ENCODE measurements at regions not wholly inside any gene's neighbourhood (a gene's known extent, or its start where the extent isn't known, plus 50 kb on each side); places are given as distances from the start of the nearest gene placed in this dataset.
"Not testable (repeated sequence)": the region's sequence is repeated elsewhere in the genome, so short reads cannot be mapped to it uniquely, and the experiment has no call there.

DNA sequence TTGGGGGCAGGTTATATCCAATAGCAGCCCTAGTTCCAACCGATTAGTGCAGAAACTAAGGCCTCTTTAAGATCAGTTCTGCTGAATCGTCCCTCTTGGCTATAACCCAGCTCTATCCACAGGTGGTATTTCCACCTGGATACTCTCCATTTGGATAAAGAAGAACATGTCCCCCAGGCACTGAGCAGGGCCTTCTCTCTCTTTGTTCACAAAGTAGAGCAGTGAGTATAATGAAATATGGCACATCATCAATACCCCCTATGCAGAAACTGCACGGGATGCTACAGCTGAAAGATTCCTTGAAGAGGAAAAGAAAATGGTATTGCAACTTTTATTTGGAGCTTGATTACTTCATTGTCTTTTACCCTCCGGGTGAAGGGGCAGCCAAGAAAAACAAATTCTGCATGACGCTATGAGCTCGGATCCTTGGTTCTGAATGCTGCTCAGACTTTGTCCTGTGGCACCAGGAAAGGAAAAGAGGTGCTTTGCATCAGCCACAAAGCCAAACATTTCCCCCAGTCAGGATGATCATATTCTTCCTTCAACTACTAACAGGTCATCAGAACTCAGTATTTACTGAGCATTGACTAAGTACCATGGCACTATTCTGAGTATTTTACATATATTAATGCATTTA, 399.7 kb downstream of the NPIPA8 start:
- no peak for DNase-seq

DNA sequence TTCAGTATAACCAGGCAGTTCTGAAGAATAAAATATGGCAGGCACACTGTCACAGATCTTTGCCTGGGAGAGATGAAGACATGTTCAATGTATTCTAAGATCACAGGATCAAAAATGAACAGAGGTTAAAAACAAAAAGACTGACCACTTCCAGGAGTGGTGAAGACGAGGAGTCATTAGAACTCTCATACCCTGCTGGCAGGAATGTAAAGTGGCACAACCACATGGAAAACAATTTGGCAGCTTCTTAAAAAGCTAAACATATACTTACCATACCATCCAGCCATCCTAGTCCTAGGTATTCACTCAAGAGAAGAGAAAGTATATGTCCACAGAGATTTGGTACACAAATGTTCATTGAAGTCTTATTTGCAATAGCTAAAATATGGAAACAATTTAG, 406.3 kb downstream of the NPIPA8 start:
- no peak for DNase-seq

DNA sequence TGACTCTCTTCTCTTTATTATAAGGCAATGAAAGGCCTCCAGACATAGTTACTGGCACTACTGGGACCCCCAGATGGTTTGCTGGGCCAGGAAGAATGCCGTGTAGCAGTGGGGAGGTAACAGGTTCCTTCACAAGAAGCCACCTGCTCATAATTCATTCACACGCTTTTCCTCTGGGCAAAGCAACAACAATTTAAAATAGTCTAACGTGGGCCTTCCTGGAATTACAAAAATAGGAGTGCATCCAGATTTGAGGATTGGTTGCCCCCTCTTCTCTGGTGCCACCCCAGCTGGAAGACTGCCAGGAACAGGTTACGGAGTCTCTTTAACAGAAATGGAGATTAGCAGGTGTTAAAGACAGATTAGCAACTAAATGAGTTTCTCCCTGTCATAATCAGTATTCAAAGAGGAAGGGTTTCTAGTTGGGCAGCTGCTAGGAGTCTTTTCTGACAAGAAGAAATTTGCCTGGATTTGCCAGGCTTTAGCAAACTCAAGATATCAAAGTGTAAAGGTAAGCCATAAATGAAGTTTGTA, 409.6 kb downstream of the NPIPA8 start:
- DNase-seq: no peak

GRCh38 chr16:17926461-17926860, 410.1 kb downstream of the NPIPA8 start:
- no peak for DNase-seq

DNA sequence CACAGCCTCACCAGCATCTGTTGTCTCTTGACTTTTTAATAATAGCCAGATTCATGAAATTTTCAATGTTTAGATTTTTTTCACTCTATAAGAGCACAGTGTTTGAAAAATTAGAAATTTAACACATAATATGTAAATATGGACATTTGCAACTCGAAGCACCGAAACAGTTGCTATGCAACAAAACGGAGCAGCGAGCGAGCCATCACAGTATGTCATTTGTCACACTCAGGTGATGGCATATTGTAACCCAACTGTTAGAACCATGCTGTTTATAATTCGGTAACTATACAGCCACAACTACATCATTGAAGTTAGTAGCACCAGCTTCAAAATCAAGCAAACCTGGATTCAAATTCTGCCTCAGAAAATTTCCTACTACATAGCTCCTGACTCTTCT, 410.8 kb downstream of the NPIPA8 start:
- no peak for DNase-seq

- DNase-seq: no peak
These were observed 415.1 kb downstream of the NPIPA8 start for GRCh38 chr16:17921357-17921978.

- DNase-seq: no peak
These were observed 419.1 kb downstream of the NPIPA8 start for GRCh38 chr16:17917316-17918019.

GRCh38 chr16:17915791-17916190, 420.7 kb downstream of the NPIPA8 start:
- DNase-seq: no peak

- DNase-seq: no peak
These were observed 422.4 kb downstream of the NPIPA8 start for GRCh38 chr16:17914168-17914567.

- DNase-seq: not testable (repeated sequence)
These were observed 425.0 kb downstream of the NPIPA8 start for GRCh38 chr16:17911578-17911977.

DNA sequence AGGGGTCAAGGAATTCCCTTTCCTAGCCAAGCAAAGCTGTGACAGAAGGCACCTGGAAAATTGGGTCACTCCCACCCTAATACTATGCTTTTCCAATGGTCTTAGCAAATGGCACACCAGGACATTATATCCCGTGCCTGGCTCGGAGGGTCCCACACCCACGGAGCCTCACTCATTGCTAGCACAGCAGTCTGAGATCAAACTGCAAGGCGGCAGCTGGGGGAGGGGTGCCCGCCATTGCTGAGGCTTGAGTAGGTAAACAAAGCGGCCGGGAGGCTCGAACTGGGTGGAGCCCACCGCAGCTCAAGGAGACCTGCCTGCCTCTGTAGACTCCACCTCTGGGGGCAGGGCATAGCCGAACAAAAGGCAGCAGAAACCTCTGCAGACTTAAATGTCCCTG, 429.9 kb downstream of the NPIPA8 start:
- DNase-seq: not testable (repeated sequence)

GRCh38 chr16:17901309-17901708, 430.5 kb upstream of the XYLT1 start:
- DNase-seq: no peak

DNA sequence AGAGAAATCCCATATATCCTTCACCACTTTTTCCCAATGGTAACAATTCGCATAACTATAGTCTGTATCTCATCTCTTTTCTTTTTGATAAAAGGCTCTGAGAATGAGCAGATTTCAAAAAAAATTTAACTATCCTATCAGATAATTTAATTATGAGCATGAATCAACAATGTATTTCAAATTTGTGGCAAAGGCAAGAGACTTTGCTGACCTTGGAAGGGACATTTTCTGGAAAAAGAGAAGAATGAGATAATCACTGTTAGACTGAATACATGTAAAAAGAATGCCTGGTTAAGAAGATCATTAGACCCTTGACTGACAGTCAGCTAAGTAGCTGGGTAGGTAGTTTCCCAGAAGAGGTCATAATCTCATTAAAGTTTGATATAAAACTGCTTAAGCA, 428.4 kb upstream of the XYLT1 start:
- DNase-seq: no peak

- DNase-seq: no peak
These were observed 417.2 kb upstream of the XYLT1 start for GRCh38 chr16:17887963-17888362.

- no peak for DNase-seq
These were observed 415.0 kb upstream of the XYLT1 start for GRCh38 chr16:17885659-17886207.

DNA sequence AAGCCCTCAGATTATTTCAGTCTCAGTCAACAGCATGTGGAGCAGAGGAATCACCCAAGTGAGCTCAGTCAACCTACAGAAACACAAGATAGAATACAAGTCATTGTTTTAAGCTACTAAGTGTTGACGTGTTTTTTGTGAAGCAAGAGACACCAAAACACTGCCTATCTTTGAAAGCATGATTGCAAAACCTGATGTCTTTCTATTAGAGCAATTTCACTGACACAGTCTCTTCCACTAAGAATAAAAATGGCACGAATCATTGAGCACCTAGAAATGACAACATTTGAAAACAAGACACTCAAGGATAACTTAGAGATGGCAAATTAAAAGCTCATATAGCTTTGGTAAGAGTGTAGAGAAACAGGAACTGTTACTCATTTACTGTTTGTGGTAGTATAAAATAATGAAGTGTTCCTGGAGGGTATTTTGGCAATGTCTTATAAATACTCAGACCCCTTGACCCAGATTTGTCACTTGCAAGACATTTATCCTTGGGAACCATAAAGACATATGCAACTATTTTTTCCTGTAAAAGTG, 407.1 kb upstream of the XYLT1 start:
- DNase-seq: no peak

DNA sequence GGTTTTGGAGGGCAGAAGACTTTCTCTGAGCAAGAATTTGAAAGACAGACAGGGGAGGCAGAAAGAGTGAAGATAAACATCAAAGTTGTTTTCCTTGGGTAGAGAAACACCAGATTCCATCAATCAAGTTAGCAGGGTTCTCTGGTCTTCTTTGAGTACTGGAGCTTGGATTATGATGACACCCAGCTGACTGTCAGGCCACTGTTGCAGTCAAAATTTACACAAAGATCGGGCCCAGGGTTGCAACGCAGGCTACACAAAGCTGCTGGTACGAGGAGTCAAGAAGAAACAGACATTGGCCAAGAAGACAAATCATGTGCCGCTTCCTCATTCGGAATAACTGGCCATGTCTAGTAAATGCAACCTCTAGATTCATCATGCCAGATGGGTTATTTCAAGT, 396.2 kb upstream of the XYLT1 start:
- DNase-seq: no peak

DNA sequence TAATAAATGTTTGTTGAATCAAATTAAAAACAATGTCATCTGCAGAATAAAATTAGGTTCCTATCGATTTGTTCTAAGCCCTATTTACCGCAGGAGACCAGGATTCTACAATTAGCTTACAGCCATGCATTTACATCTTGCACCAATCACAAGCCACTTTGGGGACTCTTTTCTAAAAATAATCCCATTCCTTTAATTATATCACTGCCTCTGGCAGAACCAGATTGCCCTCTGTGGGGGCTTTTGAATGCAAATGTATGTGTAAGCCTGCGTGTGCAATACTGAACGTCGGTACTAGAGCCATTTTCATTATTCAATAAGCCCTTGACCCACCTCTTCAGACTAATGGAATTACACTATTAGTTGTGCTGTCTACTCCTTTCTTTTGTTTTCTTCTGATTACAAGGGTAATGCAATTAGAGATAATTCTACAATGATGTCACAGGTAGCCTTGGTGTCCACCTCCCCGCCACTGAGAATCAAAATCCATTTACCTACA, 391.3 kb upstream of the XYLT1 start:
- DNase-seq: no peak

DNA sequence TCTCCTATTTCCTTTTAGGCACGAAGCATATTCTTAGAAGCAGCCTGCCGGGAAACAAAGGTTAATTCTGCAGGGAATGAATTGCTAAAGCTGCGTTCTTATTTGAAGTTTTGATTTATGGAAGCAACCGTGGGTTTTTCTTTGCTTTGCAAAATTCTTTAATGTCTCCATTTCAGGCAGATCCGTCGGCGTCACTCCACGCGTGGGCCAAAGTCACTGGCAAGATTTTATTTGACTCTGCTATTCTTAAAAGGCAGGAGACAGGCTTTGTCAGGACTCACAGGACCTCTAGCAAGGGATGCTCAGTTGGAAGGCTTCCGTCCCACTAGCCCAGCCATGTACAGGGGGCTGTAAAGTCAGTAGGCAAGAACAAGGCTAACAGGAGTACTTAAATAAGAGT, 387.3 kb upstream of the XYLT1 start:
- no peak for DNase-seq

DNA sequence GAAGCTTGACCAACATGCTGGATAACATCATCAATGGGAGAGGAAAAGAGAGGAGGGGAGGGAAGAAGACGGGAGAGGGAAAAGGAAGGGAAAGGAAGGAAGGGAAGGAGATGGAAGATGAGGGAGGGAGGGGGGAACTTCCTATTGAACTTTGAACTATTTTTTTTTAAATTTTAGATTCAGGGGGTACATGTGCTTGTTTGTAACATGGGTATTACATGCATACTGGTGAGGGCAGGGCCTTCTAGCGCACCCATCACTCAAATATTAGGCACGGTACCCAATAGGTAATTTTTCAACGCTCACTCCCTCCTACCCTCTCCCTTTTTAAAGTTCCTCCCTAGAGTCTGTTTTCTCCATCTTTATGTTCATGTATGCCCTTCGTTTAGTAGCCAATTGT, 383.2 kb upstream of the XYLT1 start:
- DNase-seq: no peak

DNA sequence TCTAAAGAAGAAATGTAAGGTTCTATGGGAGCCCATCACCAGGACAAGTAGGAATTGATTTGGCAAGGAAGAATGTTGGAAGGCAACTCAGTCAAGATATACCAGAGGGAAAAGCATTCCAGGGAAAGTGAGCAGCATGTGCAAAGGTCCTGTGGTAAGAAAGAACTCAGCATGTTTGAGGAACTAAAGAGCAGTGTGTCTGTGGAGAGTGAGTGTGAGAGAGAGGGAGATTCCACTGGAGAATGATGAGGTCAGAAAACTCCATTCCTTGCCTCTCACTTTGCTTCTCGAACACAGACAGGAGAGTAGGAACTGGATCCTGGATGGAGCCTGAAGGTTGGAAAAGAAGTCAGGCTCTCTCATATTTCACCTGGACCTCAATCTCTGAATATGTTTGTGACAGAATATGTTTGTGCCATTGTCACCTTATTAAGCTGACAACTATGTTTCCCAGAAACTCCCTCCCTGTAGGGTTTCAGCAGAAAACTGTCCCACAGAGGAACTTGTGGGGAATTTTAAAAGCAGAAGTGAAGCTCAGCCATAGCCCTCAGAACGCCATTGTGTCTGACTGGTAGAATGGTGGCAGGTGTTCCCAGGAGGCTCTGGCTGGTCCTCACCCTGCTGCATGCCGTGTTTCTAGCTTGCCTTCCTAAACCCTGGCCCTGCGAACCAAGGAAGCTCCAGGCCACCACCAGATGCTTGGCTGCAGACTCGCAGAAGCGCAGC, 382.4 kb upstream of the XYLT1 start:
- DNase-seq: no peak

DNA sequence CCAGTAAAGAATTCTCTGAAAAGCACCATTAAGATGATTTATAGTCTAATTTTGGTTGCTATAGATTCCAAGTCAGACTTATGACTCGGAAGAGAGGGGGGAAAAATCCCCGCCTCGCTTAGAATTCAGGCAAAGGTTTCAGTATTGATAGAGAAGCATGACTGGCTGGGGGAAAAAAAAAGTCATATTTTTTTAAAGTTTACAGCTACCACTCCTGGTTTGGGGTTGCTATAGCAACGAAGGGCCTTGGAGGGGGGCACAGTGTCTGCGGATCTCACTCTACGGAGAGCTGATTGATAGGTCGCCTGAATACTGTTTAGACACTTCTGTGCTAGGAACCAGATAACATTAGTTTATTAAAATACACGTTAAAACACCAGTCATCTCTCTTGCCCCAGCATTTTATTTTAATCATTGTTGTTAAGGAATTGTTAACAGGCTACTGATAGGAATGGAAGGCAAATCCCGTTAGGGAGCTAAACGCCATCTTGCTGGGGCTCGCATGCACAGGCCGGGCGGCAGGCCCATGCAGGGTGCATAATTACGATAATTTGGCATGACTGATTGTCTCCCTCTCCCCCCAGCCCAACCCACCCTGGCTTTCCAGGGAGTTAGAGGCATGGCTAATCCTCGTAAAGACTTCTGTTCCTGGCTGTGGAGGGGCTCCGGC, 380.0 kb upstream of the XYLT1 start:
- DNase-seq: no peak
